Body of pancreas (tissue), 4 donors: ENCODE measurements at regions not wholly inside any gene's neighbourhood (a gene's known extent, or its start where the extent isn't known, plus 50 kb on each side); places are given as distances from the start of the nearest gene placed in this dataset.

Experiments used
- ATAC-seq: fragments of 150-250 bp; one replicate; pipeline ENCODE4 v1.9.1; 2016
- DNase-seq, 4 donors: peaks; one replicate each; pipeline ENCODE4 v3.0.0-alpha.2; 2019
- H3K27ac ChIP-seq, 4 donors: fragments of 200-600 bp; sonication (generic); 1 replicate in 3 of 4; 2 replicates in 1 of 4; pipeline versions ENCODE4 v1.5.1 to v1.6.1; 2016 to 2019; ENCODE audit warnings: mild to moderate bottlenecking in 1 of 4, mixed read lengths in 1 of 4, moderate library complexity in 1 of 4
- H3K27me3 ChIP-seq, 2 donors: fragments of 200-600 bp; sonication (generic); one replicate each; pipeline ENCODE4 v1.6.0; 2016; ENCODE audit warnings: mild to moderate bottlenecking in 1 of 2
- H3K36me3 ChIP-seq, 2 donors: fragments of 200-600 bp; sonication (generic); replicated peaks in 1 of 2; 2 replicates each; pipeline ENCODE4 v1.5.1; 2016; ENCODE audit warnings: low read depth in 2 of 2; ENCODE audit not compliant: insufficient read depth in 1 of 2
- H3K4me1 ChIP-seq: fragments of 200-600 bp; sonication (generic); one replicate; pipeline ENCODE4 v1.6.0; 2016
- H3K4me3 ChIP-seq, 2 donors: fragments of 200-600 bp; sonication (generic); 1 replicate in 1 of 2; 2 replicates in 1 of 2; pipeline ENCODE4 v1.5.1; 2016 to 2019
- H3K9me3 ChIP-seq, 3 donors: fragments of 200-600 bp; sonication (generic); 1 replicate in 2 of 3; 2 replicates in 1 of 3; pipeline ENCODE4 v1.5.1; 2016
- POLR2A ChIP-seq, 3 donors: fragments of 450-650 bp; IDR thresholded peaks; one replicate each; pipeline ENCODE4 v1.6.1; 2016; ENCODE audit warnings: antibody characterized with exemption in 3 of 3, mild to moderate bottlenecking in 2 of 3
- WGBS, 2 donors: methylation state at CpG; one replicate each; pipeline ENCODE4 v1.1.5; 2017; 5-methylcytosine and 5-hydroxymethylcytosine counted together
- intact Hi-C: fragments of 100-400 bp; cut with DNase I; formaldehyde crosslinking; loops from one replicate; pipeline ENCODE4 v1.15.1; 2023
- TF ChIP-seq, protein P1 (sequence below), 7 experiments: fragments of 450-650 bp in 4 of 7; fragments of 200-600 bp in 3 of 7; sonication (generic) in 3 of 7; IDR thresholded peaks; one replicate each; pipeline ENCODE4 v1.5.1; 2016 to 2019; ENCODE audit warnings: antibody characterized with exemption in 7 of 7

DNA sequence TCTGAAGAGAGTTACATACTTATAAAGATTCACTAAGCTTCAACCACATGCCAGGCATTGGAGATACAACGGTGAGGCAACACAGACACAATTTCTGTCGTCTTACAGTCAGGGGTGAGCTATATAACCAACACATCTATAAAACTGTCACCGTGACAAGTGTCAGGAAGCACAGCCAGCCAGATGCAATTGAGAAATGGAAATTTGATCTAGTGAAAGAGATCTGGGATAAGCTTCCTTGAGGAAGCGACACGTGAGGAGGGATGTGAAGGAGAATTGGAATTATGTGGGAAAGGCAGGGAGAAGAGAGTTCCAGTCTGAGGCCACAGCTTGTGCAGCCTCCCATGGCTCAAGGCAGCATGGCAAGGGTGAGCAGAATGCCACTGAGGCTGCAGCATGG lies 50.9 kb upstream of the ZNF354B start:
- Histone ChIP-seq H3K36me3 (no peaks in the 10 kb centered on the region), H3K4me3 (no peak overlapping the region), H3K9me3 (no peaks in the 10 kb centered on the region), H3K27me3 (no peaks in the 10 kb centered on the region), H3K4me1 (no peaks in the 10 kb centered on the region), H3K27ac (no peak overlapping the region)
- WGBS, 2 donors, result 60 to 61% methylated on average over 5 of the region's 5 CpGs
- DNase-seq (no peak), ATAC-seq (no peak)
- intact Hi-C loops, result no loop called here
- no peak for TF ChIP-seq POLR2A (IDR thresholded peaks at IDR 0.05)
- TF ChIP-seq, protein P1, sequence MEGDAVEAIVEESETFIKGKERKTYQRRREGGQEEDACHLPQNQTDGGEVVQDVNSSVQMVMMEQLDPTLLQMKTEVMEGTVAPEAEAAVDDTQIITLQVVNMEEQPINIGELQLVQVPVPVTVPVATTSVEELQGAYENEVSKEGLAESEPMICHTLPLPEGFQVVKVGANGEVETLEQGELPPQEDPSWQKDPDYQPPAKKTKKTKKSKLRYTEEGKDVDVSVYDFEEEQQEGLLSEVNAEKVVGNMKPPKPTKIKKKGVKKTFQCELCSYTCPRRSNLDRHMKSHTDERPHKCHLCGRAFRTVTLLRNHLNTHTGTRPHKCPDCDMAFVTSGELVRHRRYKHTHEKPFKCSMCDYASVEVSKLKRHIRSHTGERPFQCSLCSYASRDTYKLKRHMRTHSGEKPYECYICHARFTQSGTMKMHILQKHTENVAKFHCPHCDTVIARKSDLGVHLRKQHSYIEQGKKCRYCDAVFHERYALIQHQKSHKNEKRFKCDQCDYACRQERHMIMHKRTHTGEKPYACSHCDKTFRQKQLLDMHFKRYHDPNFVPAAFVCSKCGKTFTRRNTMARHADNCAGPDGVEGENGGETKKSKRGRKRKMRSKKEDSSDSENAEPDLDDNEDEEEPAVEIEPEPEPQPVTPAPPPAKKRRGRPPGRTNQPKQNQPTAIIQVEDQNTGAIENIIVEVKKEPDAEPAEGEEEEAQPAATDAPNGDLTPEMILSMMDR (IDR thresholded peaks at IDR 0.05), result no peak

DNA sequence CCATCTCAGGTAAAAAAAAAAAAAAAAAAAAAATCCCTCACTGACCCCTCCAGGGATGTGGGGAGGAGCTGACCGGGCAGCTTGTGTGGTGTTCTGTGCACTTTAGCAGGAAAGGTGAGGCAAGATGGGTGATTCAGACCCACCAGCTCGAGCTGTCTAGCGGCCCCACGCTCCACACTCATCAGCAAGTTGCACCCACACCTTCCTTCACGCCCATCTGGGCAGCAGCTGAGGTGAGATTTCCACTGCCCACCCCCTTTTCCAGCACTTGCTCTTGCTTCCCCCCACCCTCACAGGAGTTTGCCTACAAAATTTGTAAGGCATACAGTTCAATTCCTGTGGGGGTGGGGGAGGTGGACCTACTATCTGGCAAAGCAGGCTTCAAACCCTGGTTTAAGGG lies 58.7 kb upstream of the ZNF354B start:
- Histone ChIP-seq H3K4me3 (no peak overlapping the region), H3K4me1 (no peaks in the 10 kb centered on the region), H3K9me3 (no peaks in the 10 kb centered on the region), H3K27ac (no peak overlapping the region), H3K27me3 (no peaks in the 10 kb centered on the region), H3K36me3 (no peaks in the 10 kb centered on the region)
- intact Hi-C loops, result no loop called here
- ATAC-seq (no peak), DNase-seq (no peak)
- TF ChIP-seq, protein P1 (IDR thresholded peaks at IDR 0.05), result no peak
- TF ChIP-seq POLR2A (IDR thresholded peaks at IDR 0.05), result no peak
- WGBS, 2 donors, result 86 to 87% methylated on average over 5 of the region's 5 CpGs

DNA sequence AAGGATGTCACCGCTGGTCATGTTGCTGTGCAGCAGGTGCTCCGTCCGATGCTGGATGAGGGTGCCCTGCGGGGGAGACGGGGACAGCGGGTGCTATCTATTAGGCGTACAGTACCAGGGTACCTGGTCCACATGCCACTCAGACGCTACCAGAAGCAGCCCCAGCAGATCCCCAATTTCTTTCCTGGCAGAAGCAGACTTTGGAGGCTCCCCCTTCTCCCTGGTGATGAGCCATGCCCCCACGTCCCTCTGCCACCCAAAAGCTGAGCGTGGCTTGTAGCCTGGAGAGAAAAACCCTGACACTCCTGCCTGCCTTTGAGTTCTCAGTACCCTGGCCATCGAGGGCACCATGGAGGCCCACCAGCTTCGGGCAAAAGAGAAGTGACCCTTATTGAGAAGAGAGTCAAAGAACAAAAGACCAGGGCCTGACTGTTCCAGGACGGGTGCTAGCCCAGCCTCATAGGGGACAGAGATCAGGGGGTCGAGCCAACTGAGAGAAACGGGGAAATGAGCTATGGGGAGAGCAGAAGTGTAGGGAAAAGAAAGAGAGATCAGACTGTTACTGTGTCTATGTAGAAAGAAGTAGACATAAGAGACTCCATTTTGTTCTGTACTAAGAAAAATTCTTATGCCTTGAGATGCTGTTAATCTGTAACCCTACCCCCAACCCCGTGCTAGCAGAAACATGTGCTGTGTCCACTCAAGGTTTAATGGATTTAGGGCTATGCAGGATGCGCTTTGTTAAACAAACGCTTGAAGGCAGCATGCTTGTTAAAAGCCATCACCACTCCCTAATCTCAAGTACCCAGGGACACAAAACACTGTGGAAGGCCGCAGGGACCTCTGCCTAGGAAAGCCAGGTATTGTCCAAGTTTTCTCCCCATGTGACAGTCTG lies 62.0 kb upstream of the ZNF354B start:
- H3K4me3 ChIP-seq, result no peak overlapping the region
- 55 to 74% methylated on average over 9 to 18 of the region's 19 CpGs for WGBS, 2 donors
- no peak for ATAC-seq
- no peak for DNase-seq
- no peaks in the 10 kb centered on the region for H3K36me3 ChIP-seq
- intact Hi-C loops, result no loop called here
- H3K27me3 ChIP-seq, result no peaks in the 10 kb centered on the region
- H3K27ac ChIP-seq, result no peak overlapping the region
- H3K9me3 ChIP-seq, result no peaks in the 10 kb centered on the region
- H3K4me1 ChIP-seq, result no peaks in the 10 kb centered on the region
- TF ChIP-seq POLR2A (IDR thresholded peaks at IDR 0.05), result no peak
- TF ChIP-seq, protein P1 (IDR thresholded peaks at IDR 0.05), result no peak

DNA sequence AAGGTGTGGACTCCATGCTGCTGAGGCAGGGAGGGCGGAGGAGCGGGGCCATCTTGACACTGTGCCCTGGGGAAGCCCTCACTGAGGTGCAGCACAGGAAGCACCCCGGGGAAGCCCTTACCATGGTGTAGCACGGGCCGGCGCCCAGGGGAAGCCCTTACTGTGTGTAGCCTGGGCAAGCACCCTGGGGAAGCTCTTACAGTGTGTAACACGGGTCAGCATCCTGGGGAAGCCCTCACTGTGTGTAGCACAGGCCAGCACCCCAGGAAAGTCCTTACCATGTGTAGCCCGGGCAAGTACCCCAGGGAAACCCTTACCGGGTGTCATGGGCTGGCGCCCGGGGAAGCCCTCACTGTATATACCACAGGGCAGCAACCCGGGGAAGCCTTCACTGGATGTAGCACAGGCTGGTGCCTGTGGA lies 62.6 kb upstream of the ZNF354B start:
- Histone ChIP-seq H3K4me1 (no peaks in the 10 kb centered on the region), H3K36me3 (no peaks in the 10 kb centered on the region), H3K27me3 (no peaks in the 10 kb centered on the region), H3K9me3 (no peaks in the 10 kb centered on the region), H3K27ac (no peak overlapping the region), H3K4me3 (no peak overlapping the region)
- WGBS, 2 donors, result 69 to 76% methylated on average over 5 to 11 of the region's 12 CpGs
- no peak for DNase-seq
- intact Hi-C loops, result no loop called here
- ATAC-seq, result no peak
- TF ChIP-seq, protein P1 (IDR thresholded peaks at IDR 0.05), result no peak
- TF ChIP-seq POLR2A (IDR thresholded peaks at IDR 0.05), result no peak
